PC-9 (cell line): ENCODE measurements at regions not wholly inside any gene's neighbourhood (a gene's known extent, or its start where the extent isn't known, plus 50 kb on each side); places are given as distances from the start of the nearest gene placed in this dataset.
"Not testable (repeated sequence)": the region's sequence is repeated elsewhere in the genome, so short reads cannot be mapped to it uniquely, and the experiment has no call there.

Experiments
- EZH2 ChIP-seq: fragments of 200-600 bp; sonication (generic); IDR thresholded peaks from 2 replicates; pipeline ENCODE4 v1.8.0; 2017; ENCODE audit warnings: antibody characterized with exemption, low read depth
- TF ChIP-seq, protein P1 (sequence below): fragments of 200-600 bp; sonication (generic); conservative IDR thresholded peaks from 2 replicates; pipeline ENCODE4 v1.6.1; 2017; ENCODE audit warnings: mixed run types, antibody characterized with exemption, mild to moderate bottlenecking, moderate library complexity

DNA sequence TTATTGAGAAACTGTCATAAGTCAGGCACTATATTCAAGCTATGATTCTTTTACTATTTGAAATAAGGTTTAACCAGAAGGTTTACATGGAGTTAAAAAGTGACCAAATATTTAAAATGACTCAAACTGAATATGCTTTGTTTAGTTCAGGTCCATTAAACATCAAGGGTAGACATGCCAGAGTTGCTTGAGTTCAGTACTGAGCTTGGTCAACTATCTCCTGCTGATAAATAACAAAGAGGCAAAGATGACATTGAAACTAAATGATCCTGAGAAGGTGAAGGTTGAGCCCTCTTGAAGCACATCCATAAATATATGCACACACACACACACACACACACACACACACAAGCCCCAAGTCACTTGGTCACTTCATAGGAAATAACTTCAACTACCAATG is 278.1 kb downstream of the ANKRD30B start:
- TF ChIP-seq, protein P1, sequence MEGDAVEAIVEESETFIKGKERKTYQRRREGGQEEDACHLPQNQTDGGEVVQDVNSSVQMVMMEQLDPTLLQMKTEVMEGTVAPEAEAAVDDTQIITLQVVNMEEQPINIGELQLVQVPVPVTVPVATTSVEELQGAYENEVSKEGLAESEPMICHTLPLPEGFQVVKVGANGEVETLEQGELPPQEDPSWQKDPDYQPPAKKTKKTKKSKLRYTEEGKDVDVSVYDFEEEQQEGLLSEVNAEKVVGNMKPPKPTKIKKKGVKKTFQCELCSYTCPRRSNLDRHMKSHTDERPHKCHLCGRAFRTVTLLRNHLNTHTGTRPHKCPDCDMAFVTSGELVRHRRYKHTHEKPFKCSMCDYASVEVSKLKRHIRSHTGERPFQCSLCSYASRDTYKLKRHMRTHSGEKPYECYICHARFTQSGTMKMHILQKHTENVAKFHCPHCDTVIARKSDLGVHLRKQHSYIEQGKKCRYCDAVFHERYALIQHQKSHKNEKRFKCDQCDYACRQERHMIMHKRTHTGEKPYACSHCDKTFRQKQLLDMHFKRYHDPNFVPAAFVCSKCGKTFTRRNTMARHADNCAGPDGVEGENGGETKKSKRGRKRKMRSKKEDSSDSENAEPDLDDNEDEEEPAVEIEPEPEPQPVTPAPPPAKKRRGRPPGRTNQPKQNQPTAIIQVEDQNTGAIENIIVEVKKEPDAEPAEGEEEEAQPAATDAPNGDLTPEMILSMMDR = not testable (repeated sequence)
- TF ChIP-seq EZH2 = not testable (repeated sequence)
